ENCODE measurements at regions not wholly inside any gene's neighbourhood (a gene's known extent, or its start where the extent isn't known, plus 50 kb on each side); places are given as distances from the start of the nearest gene placed in this dataset.

GRCh38 chr1:104878203-104878909 lies 1128.7 kb downstream of the AMY1C start:
- Histone ChIP-seq H3K4me3 (no peak overlapping the region), H3K4me1 (no peaks in the 10 kb centered on the region), H3K27ac (no peak overlapping the region), H2AFZ (replicated peaks) (no peak overlapping the region), H3K79me2 (ENCODE audit: low read depth) (no peaks in the 10 kb centered on the region), H3K4me2 (no peak overlapping the region), H3K9ac (no peak overlapping the region), H3K27me3 (no peaks in the 10 kb centered on the region), H3K36me3 (no peaks in the 10 kb centered on the region), H4K20me1 (ENCODE audit: low read depth) (no peaks in the 10 kb centered on the region), H3F3A (ENCODE audit: low read depth) (no peaks in the 10 kb centered on the region), H3K9me3 (ENCODE audit: low read depth) (no peaks in the 10 kb centered on the region)
- H3K4me1 Mint-ChIP-seq = no peaks in the 10 kb centered on the region
- TF ChIP-seq CTCF (IDR thresholded peaks at IDR 0.05) (peak; percentile 47), EZH2phosphoT487 (IDR thresholded peaks at IDR 0.05) (no peak)
- peak; percentile 44 for DNase-seq (ENCODE audit: low spot score)
- H3K9me3 Mint-ChIP-seq = no peaks in the 10 kb centered on the region
- H3K27ac Mint-ChIP-seq = no peak overlapping the region
- no peaks in the 10 kb centered on the region for H3K36me3 Mint-ChIP-seq
- H3K27me3 Mint-ChIP-seq (ENCODE audit: insufficient read depth, low read depth) = no peaks in the 10 kb centered on the region
- no peak overlapping the region for H3K4me3 Mint-ChIP-seq

GRCh38 chr1:104884939-104885338 lies 1135.2 kb downstream of the AMY1C start:
- no peak overlapping the region for H3K4me2 ChIP-seq

GRCh38 chr1:104905322-104905721 lies 1155.6 kb downstream of the AMY1C start:
- Histone ChIP-seq H3K9ac (no peak overlapping the region), H4K20me1 (ENCODE audit: low read depth) (no peaks in the 10 kb centered on the region), H3K4me2 (no peak overlapping the region), H3F3A (ENCODE audit: low read depth) (no peaks in the 10 kb centered on the region), H3K79me2 (ENCODE audit: low read depth) (no peaks in the 10 kb centered on the region), H3K4me1 (no peaks in the 10 kb centered on the region), H3K36me3 (no peaks in the 10 kb centered on the region), H3K27ac (no peak overlapping the region), H3K4me3 (no peak overlapping the region), H3K9me3 (ENCODE audit: low read depth) (no peaks in the 10 kb centered on the region), H2AFZ (replicated peaks) (no peak overlapping the region), H3K27me3 (no peaks in the 10 kb centered on the region)
- Mint-ChIP-seq H3K4me1 (no peaks in the 10 kb centered on the region), H3K36me3 (no peaks in the 10 kb centered on the region), H3K27me3 (ENCODE audit: insufficient read depth, low read depth) (no peaks in the 10 kb centered on the region), H3K9me3 (peaks cover 6% of the 10 kb centered on the region), H3K27ac (no peak overlapping the region), H3K4me3 (no peak overlapping the region)
- DNase-seq (ENCODE audit: low spot score) = no peak
- TF ChIP-seq EZH2phosphoT487 (IDR thresholded peaks at IDR 0.05) = no peak
- no peak for TF ChIP-seq EZH2 (IDR thresholded peaks at IDR 0.05)
- no peak for TF ChIP-seq CTCF (IDR thresholded peaks at IDR 0.05)

More at GRCh38 chr1:104884939-104885338, 1135.2 kb downstream of the AMY1C start:
- DNase-seq (ENCODE audit: low spot score) = no peak
- Mint-ChIP-seq H3K4me1 (no peaks in the 10 kb centered on the region), H3K27me3 (ENCODE audit: insufficient read depth, low read depth) (no peaks in the 10 kb centered on the region), H3K36me3 (no peaks in the 10 kb centered on the region), H3K9me3 (no peaks in the 10 kb centered on the region), H3K4me3 (no peak overlapping the region), H3K27ac (no peak overlapping the region)
- no peak for TF ChIP-seq CTCF (IDR thresholded peaks at IDR 0.05)
- no peak for TF ChIP-seq EZH2phosphoT487 (IDR thresholded peaks at IDR 0.05)
- TF ChIP-seq EZH2 (IDR thresholded peaks at IDR 0.05) = no peak
- Histone ChIP-seq H3K79me2 (ENCODE audit: low read depth) (no peaks in the 10 kb centered on the region), H3K27me3 (no peaks in the 10 kb centered on the region), H3K9me3 (ENCODE audit: low read depth) (no peaks in the 10 kb centered on the region), H3K27ac (no peak overlapping the region), H2AFZ (replicated peaks) (no peak overlapping the region), H3K4me3 (no peak overlapping the region), H3K4me1 (no peaks in the 10 kb centered on the region), H3K36me3 (no peaks in the 10 kb centered on the region), H4K20me1 (ENCODE audit: low read depth) (no peaks in the 10 kb centered on the region), H3K9ac (no peak overlapping the region), H3F3A (ENCODE audit: low read depth) (no peaks in the 10 kb centered on the region)
